Neural cell (in vitro differentiated cells): ENCODE measurements at regions not wholly inside any gene's neighbourhood (a gene's known extent, or its start where the extent isn't known, plus 50 kb on each side); places are given as distances from the start of the nearest gene placed in this dataset.

Experiments used
- EP300 ChIP-seq: fragments of 450-650 bp; conservative IDR thresholded peaks from 2 replicates; pipeline ENCODE4 v1.6.1; 2014; ENCODE audit warnings: antibody characterized with exemption, mild to moderate bottlenecking, moderate library complexity; ENCODE audit not compliant: poor library complexity, severe bottlenecking
- EZH2 ChIP-seq: fragments of 200-600, 300-800 bp; shearing (Covaris generic), sonication (generic); IDR thresholded peaks from 2 replicates; pipeline ENCODE4 v1.6.1; 2014; ENCODE audit warnings: antibody characterized with exemption, low read length, borderline replicate concordance, mild to moderate bottlenecking; ENCODE audit not compliant: insufficient read depth, poor library complexity, severe bottlenecking
- MXI1 ChIP-seq: fragments of 450-650 bp; conservative IDR thresholded peaks from 2 replicates; pipeline ENCODE4 v1.6.1; 2014; ENCODE audit warnings: antibody characterized with exemption, mild to moderate bottlenecking; ENCODE audit not compliant: poor library complexity, severe bottlenecking
- POLR2AphosphoS5 ChIP-seq: IDR thresholded peaks from 2 replicates; pipeline ENCODE4 v1.6.1; 2012
- TF ChIP-seq, protein P1 (sequence below): IDR thresholded peaks from 2 replicates; pipeline ENCODE4 v1.6.1; 2012; ENCODE audit warnings: borderline replicate concordance
- TF ChIP-seq, protein P2 (sequence below): fragments of 450-650 bp; IDR thresholded peaks from 2 replicates; pipeline ENCODE4 v1.5.1; 2014; ENCODE audit warnings: antibody characterized with exemption, mild to moderate bottlenecking, moderate library complexity; ENCODE audit not compliant: poor library complexity, severe bottlenecking

GRCh38 chr2:128721096-128721495, 402.4 kb upstream of the HS6ST1 start:
- TF ChIP-seq MXI1 (no peak), EP300 (no peak), POLR2AphosphoS5 (no peak), EZH2 (no peak)
- TF ChIP-seq, protein P1, sequence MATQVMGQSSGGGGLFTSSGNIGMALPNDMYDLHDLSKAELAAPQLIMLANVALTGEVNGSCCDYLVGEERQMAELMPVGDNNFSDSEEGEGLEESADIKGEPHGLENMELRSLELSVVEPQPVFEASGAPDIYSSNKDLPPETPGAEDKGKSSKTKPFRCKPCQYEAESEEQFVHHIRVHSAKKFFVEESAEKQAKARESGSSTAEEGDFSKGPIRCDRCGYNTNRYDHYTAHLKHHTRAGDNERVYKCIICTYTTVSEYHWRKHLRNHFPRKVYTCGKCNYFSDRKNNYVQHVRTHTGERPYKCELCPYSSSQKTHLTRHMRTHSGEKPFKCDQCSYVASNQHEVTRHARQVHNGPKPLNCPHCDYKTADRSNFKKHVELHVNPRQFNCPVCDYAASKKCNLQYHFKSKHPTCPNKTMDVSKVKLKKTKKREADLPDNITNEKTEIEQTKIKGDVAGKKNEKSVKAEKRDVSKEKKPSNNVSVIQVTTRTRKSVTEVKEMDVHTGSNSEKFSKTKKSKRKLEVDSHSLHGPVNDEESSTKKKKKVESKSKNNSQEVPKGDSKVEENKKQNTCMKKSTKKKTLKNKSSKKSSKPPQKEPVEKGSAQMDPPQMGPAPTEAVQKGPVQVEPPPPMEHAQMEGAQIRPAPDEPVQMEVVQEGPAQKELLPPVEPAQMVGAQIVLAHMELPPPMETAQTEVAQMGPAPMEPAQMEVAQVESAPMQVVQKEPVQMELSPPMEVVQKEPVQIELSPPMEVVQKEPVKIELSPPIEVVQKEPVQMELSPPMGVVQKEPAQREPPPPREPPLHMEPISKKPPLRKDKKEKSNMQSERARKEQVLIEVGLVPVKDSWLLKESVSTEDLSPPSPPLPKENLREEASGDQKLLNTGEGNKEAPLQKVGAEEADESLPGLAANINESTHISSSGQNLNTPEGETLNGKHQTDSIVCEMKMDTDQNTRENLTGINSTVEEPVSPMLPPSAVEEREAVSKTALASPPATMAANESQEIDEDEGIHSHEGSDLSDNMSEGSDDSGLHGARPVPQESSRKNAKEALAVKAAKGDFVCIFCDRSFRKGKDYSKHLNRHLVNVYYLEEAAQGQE, result no peak
- TF ChIP-seq, protein P2, sequence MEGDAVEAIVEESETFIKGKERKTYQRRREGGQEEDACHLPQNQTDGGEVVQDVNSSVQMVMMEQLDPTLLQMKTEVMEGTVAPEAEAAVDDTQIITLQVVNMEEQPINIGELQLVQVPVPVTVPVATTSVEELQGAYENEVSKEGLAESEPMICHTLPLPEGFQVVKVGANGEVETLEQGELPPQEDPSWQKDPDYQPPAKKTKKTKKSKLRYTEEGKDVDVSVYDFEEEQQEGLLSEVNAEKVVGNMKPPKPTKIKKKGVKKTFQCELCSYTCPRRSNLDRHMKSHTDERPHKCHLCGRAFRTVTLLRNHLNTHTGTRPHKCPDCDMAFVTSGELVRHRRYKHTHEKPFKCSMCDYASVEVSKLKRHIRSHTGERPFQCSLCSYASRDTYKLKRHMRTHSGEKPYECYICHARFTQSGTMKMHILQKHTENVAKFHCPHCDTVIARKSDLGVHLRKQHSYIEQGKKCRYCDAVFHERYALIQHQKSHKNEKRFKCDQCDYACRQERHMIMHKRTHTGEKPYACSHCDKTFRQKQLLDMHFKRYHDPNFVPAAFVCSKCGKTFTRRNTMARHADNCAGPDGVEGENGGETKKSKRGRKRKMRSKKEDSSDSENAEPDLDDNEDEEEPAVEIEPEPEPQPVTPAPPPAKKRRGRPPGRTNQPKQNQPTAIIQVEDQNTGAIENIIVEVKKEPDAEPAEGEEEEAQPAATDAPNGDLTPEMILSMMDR, result no peak
